HG02981 (cell line): ENCODE measurements at regions not wholly inside any gene's neighbourhood (a gene's known extent, or its start where the extent isn't known, plus 50 kb on each side); places are given as distances from the start of the nearest gene placed in this dataset.
"Not testable (repeated sequence)": the region's sequence is repeated elsewhere in the genome, so short reads cannot be mapped to it uniquely, and the experiment has no call there.

Experiments used
- ATAC-seq: cut with Tn5 transposase; IDR thresholded peaks from one replicate; pipeline ENCODE4 v1.9.1; 2021; ENCODE audit warnings: mild to moderate bottlenecking, moderate library complexity; ENCODE audit not compliant: unreplicated experiment

DNA sequence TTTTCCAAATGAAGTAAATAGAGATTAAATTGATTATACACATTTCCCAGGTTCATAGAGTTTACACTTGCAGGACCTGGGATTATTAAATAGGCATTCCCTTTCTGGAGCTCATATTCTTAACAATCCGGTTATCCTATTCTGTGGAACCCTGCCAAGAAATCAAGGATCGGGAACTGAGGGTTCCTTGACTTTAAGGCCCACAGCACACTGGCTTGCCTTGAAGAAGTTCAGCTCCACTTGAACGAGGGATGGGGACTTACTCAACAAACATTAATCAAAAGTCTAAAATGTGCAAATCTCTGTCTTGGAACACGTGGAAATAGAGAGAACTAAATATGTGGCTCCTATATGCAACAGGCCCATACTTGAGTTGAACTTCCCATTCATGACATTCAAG, 142.3 kb upstream of the RGPD4 start:
- ATAC-seq: no peak

DNA sequence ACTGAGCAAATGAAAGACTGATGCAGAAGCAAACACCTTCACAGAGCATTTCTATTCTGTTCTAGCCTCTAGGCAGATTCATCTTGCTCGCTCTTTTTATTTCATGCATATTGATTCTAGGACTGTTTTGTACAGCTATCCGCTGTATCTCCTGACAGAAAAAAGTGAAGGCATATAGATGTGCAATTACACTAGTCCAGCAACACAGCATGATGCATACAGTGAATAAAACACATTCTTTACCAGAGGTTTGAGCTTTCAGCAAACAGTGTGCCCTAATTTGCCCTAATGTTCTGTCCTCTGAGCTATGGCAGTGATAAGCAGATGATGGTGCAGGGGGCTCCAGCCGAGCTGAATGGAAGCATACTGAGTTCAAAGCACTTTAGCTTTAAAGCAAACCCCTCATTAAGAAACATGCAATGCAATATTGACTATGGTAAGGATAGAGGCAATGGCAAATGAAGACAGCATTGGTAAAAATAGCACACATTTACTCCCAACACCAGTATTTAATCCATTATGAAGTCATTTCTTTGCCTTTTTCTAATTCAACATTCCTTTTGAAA, 141.2 kb upstream of the RGPD4 start:
- ATAC-seq: no peak

DNA sequence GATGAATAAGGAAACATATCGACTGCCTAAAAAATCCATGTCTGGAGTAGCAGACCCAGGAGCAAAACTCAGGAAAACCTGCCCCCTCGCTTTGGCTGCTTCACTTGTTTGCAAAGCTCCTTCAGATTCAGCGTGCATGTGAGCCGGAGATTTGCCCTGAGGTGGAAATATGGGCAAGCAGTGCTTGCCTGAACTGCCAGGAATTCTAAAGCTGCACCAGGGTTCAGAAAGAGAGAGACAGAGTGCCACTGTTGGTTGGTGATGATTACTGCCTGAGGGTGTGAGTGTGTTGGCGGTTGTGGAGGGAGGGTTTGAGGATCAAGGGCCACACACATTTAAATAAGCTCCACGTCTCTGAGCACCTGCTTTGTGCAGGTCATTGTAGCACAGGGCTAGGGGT, 139.6 kb upstream of the RGPD4 start:
- ATAC-seq: no peak

DNA sequence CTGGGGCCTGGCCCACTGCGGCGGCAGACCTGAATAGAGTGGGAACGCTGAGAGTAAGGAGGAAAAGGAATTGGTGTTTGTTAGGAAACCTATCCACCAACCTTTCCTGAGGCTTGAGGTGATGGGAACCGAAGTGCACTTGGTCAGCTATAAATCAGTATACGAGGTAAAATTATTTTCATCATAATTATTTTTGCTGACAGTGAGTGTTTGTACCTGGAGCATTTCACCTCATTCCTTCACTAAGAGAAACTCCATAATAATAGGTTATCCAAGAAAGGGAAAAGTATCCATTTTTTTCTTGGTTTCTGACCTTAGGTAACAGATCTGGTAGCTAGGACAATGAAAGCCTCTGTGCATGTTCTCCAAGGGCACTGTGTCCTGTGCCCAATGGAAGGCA, 138.6 kb upstream of the RGPD4 start:
- ATAC-seq: no peak

DNA sequence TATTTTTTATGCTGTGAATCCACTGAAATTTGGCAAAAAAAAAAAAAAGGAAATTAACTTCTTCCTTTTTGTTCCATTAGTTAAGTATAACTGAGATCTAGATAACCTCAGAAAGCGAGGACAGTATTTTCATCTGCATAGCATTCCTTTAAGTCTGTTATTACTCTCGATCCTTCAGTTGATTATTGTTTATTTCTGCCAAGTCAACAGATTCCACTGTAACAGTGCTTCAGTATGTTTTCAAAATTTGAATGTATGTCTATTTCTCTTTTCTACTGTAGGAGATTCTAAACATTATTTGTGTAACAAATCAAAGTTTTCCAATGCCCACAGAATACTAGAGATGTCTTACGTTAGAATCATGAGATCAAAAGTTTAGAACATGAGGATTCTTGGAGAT, 133.1 kb upstream of the RGPD4 start:
- no peak for ATAC-seq

DNA sequence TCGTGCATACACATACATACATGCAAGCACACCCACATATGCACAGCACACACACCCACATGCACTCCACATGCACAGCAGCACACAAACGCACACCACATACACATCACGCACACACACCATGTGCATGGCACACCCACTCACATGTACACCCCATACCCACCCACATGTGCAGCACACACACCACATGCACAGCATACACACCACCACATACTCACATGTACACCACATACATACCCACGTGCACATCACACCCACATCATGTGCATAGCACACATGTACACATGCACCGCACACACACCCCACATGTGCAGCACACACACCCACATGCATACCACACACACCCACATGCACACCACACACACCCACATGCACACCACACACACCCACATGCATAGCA, 132.0 kb upstream of the RGPD4 start:
- no peak for ATAC-seq

DNA sequence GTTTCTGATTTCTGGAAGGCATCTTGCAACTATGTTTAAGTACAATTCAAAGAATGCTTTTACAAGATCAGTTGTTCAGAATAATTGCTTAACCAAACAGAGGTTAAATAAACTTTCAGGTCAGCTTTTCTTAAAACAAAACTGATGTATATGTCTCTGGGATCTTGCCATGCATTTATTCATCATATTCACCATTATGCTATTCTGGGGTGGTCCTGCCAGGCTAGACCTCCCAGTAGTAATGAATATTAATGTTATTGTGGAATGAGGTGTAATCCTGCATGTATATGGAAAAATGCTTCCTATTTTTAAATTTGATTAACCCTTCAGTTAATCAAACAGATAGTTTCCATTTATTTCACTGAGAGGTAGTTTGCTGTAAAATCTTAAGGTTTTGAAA, 129.3 kb upstream of the RGPD4 start:
- no peak for ATAC-seq

DNA sequence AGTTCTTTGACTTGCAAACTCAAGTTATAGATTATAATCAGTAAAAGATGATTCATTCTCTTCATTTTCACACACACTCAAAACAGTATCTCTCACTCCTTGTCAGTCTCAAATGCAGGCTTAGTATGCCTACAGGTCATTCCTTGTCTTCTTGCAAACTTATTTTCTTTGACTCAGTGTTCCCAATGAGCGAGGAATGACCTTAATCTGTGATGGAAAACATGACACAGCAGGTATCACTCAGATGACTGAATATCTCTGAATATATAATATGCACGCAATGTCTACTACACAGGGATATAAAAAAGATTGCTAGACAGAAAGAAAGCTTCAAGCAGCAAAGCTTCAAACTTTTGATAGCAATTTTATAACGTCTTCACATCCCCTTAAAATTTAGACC, 127.8 kb upstream of the RGPD4 start:
- no peak for ATAC-seq

DNA sequence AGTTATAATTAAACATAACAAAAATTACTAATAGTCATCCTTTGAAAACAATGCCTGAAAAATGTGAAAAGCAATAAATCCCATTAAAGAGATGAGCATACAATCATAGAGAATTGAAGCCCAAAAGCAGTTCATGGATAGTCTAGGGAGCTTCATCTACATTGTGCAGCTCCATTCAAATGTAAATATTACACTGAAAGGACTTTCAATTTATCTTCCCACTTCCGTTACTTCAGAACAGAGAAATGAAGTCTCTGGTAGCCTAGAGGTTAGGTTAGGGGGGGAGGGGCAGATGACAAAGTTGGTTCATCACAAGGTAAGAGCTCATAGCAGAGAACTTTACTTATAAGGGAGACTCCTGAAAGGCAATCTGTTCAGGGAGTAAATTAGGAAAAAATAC, 126.6 kb upstream of the RGPD4 start:
- no peak for ATAC-seq

DNA sequence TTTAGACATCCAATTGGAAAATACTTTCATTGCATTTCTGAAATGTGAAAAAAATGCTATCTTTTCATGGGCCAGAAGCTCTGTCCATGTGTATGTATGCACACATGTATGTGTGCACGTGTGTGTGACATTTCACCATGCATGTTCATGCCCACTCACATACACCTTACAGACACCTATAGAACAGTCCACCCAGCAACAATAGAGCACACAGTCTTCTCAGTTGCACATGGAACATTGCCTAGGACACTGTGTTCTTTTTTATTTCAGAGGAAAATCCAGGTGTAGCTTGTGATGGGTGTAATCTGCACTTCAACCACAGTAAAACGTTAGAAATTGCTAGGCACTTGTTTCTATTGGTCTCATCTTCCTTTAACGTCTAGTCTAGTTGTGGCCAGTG, 114.8 kb upstream of the RGPD4 start:
- ATAC-seq: no peak

DNA sequence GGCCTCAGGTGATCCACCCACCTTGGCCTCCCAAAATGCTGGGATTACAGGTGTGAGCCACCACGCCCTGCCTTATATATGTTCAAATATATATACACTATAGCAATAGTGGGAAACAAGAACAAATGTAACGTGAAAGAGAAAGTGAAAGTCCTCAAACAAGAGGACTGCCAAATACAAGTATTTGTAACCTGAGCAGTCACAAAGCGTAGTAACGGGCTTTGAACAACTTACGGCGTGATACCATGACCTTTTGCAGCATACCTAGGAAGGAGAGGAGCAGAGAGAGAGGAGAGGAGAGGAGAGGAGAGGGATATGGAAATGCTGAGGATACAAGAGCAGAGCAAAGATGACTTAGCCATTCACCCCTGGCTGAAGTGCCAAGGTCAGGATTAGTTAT, 113.8 kb upstream of the RGPD4 start:
- ATAC-seq: peak; percentile 71

DNA sequence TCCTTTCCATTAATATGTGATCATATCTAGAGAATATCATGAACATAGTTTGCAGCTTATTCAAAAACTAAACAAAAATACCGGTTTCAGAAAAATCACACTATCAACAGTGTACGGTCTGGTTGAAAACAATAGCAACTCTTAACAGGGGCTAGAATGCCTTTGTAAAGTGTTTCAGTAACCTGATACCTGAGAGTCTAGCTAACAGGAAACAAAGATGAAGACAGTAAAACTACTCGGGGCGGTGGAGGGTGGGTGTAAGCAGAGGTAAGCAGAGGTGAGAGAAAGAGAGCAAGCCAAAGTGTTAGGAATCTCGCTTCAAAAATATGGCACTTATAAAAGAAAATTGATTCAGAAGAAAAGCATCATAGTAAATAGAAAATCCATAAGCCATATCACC, 109.0 kb upstream of the RGPD4 start:
- ATAC-seq: no peak

DNA sequence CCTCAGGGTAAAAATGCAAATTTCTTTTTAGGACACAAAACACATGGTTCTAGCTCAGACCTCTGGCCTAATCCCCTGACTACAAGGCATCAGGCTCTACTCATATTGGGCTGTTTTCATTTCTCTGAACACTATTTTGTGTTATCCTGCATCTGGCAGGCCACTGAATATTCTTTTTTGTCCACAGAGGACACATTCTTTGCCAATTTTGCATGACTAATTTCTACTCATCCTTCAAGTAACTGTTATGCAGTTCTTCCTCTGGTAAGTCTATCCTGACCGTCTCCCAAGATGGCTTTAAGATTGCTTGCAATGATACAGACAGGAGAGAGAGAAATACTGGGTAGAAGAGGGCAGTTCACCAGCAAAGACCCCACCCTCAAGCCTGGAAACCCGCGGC, 107.6 kb upstream of the RGPD4 start:
- no peak for ATAC-seq

DNA sequence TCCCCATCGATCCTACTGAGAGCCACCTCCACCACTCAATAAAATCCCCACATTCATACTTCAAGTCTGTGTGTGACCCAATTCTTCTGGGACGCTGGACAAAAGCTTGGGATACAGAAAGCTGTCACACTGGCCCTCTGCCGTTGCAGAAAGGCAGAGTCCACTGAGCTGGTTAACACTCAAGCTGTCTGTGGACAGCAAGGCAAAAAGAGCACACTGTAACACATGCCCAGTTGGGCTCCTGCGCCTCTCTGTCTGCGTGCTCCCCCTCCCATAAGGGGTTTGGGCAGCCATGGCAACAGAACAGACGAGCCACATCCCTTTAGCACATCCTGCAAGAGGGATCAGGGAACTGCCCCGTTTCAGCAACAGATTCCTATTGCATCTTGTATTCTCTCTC, 106.9 kb upstream of the RGPD4 start:
- ATAC-seq: no peak

DNA sequence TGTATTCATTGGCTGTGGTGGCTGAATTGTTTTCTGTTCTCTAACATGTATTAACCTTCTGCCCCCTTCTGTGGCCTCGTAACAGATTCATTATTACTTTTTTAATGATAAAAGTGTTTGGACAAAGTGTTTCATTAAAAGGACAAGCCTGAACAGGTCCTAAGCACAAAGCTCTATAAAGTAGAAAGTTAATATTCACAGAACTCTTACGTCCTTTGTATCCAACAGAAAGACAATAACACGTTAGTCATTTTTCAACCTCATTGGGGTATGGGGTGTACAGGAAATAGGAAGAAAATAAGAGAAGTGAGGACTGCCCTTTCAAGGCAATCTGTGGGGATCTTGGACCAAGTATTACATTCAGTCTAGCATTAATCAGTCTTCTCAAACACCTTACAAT, 105.5 kb upstream of the RGPD4 start:
- ATAC-seq: no peak

DNA sequence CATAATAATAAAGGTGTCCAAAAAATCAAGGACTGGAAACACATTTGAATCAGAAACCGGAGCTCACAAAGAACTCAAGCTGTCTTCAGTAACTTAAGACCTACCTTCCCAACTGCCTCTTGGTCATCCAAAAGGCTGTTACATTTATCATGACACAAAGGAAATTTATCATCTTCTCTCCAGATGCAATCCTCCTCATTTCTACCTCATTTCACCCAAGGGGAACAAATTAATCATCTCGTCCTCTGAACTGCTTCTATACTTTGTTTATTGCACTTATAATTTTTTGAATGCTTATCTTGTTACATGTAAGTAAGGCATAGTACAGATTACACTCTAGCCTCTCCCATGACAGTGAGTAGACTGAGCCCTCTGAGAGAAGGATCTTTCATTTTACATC, 105.1 kb upstream of the RGPD4 start:
- no peak for ATAC-seq

DNA sequence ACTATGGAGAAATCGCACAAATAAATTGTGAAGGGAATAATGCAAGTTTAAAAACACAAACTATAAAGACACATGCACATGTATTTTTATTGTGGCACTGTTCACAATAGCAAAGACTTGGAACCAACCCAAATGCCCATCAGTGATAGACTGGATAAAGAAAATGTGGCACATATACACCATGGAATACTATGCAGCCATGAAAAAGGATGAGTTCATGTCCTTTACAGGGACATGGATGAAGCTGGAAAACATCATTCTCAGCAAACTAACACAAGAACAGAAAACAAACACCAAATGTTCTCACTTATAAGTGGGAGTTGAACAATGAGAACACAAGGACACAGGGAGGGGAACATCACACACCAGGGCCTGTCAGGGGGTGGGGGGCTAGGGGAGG, 100.9 kb upstream of the RGPD4 start:
- not testable (repeated sequence) for ATAC-seq

DNA sequence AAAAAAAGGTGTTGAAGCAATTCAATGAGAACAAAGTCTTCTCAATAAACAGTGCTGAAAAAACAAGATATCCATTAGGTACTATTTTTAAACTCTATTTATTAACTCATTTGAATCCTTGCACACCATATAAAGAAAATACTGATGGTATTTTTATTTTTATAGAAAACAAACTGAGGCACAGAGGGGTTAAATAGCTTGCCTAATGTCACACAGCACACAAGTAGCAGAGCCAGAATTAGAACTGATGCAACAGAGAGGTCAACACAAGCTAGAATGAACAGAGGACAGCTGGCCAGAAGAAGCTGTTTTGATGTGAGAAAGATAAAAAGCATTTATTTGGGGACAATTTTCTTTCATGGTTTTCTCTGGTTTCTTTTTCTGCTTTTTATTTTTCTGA, 99.4 kb upstream of the RGPD4 start:
- no peak for ATAC-seq

DNA sequence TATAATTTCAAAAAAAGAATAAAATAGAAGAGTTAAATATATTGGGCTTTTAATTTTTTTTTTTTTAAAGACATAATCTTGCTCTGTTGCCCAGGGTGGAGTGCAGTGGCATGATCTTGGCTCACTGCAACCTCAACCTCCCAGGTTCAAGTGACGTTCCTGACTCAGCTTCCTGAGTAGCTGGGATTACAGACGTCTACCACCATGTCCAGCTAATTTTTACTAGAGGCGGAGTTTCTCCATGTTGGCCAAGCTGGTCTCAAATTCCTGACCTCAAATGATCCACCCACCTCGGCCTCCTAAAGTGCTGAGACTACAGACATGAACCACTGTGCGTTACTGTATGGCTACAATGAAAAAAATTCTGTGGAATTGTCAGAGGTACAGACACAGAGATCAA, 98.1 kb upstream of the RGPD4 start:
- ATAC-seq: no peak

DNA sequence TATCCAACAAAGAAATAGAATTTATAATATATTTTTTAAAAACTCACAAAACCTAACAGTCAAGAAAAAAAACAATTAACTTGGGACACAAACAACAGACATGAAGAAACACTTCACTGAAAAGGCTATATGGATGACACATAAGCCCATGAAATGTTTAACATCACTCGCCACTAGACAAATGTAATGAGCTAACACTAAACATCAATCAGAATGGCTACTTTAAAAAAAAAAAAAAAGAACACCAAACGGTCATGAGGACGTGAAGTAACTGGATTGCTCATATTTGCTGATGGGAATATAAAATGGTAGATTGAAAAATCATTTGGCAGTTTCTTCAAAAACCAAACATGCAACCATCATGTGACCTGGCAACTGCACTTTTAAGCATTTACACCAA, 97.3 kb upstream of the RGPD4 start:
- no peak for ATAC-seq

DNA sequence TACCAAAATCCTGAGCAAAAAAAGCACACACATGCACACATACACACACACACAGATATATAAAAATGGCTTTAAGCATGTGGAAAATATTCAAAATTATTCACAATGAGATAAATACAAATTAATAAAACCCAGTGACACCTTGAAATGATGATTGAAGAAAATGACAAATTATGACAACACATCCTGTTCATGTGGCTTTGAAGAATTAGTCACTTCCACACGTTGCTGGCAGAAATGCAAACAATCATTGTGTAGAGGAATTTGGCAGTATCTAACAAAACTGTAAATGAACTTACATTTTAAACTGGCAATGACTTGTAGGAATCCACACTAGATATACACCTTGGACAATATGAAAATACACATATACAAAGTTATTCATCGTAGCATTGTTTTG, 95.8 kb upstream of the RGPD4 start:
- ATAC-seq: no peak

DNA sequence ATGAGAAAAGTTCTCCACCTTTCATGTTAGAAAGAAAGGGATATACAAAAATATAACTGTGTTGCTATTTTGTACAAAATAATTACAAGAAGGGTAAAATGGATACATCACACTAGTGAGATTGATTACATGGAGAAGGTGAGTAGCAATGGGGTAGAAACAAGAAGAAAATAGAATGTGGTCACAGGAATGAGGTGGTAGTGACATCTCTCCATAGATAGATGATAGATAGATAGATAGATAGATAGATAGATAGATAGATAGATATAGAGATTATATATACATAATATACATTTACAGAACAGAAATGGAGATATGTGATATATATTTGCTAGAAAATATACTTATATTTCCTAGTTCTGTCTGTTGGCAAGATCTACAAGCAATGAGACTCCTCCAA, 95.3 kb upstream of the RGPD4 start:
- ATAC-seq: no peak

DNA sequence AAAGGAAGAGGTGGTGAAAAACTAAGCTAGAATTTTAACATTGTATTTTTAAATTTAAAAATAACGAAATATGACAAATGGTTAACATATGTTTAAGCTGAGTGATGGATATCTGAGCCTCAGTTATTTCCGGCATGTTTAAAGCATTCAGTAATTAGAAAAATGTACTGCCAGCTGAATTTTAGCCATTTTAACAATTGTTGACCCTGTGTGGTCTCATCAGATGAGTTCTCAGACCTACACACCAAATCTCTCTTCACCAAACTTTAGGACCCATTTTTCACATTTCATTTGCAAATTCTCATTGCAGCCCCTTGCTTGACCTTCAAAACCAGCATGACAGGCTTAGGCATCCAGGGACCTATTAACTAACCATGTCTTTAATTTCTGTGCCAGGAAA, 91.5 kb upstream of the RGPD4 start:
- ATAC-seq: no peak

DNA sequence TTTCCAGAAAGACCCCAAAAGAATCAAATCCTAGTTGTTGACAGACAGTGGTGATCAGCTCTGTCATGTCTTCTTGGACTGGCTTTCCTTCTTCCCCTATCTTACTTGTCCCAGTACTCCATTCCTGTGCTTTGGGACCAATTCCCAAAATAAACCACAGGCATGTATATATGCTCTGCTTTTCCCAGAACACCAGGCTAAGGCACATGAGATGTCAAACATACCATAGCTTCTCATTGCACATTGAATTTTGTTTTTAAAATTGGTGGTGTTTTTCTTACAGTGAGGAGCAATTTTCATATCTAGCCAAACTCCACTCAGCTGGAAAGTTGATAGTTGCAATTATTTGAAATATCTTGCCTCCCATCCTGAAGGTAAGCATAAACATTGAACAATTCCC, 88.9 kb upstream of the RGPD4 start:
- no peak for ATAC-seq
